DOHH2 (cell line): ENCODE measurements at regions not wholly inside any gene's neighbourhood (a gene's known extent, or its start where the extent isn't known, plus 50 kb on each side); places are given as distances from the start of the nearest gene placed in this dataset.

Experiments
- EZH2phosphoT487 ChIP-seq: fragments of 200-600 bp; sonication (generic); IDR thresholded peaks from 2 replicates; pipeline ENCODE4 v1.6.1; 2017; ENCODE audit warnings: borderline replicate concordance, mild to moderate bottlenecking, antibody characterized with exemption, low read length, moderate library complexity, mixed read lengths
- TF ChIP-seq, protein P1 (sequence below): fragments of 200-600 bp; sonication (generic); IDR thresholded peaks from one replicate; pipeline ENCODE4 v1.5.1; 2014; ENCODE audit warnings: antibody characterized with exemption, mild to moderate bottlenecking, low read depth, low read length; ENCODE audit not compliant: poor library complexity, severe bottlenecking

DNA sequence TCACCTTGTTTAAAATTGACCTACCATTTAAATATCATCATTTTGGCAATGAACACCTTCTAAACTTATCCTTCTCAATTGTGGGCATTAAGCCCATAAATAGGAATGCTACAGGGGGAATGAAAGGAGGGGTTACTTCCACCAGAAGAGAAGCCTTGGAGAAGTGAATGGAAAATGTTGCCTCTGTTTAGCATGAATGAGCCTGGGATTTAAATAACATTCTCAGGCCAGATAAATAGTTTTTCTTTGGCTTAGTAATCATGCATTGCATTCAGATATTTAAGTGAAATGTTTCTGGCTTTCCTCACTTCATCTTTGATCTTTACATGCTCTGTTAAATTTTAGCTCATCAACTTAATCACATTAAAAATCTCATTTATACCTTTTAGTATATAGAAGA lies 284.3 kb upstream of the FMN2 start:
- TF ChIP-seq, protein P1, sequence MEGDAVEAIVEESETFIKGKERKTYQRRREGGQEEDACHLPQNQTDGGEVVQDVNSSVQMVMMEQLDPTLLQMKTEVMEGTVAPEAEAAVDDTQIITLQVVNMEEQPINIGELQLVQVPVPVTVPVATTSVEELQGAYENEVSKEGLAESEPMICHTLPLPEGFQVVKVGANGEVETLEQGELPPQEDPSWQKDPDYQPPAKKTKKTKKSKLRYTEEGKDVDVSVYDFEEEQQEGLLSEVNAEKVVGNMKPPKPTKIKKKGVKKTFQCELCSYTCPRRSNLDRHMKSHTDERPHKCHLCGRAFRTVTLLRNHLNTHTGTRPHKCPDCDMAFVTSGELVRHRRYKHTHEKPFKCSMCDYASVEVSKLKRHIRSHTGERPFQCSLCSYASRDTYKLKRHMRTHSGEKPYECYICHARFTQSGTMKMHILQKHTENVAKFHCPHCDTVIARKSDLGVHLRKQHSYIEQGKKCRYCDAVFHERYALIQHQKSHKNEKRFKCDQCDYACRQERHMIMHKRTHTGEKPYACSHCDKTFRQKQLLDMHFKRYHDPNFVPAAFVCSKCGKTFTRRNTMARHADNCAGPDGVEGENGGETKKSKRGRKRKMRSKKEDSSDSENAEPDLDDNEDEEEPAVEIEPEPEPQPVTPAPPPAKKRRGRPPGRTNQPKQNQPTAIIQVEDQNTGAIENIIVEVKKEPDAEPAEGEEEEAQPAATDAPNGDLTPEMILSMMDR: no peak
- no peak for TF ChIP-seq EZH2phosphoT487
